OCI-LY7 (cell line): ENCODE measurements at regions not wholly inside any gene's neighbourhood (a gene's known extent, or its start where the extent isn't known, plus 50 kb on each side); places are given as distances from the start of the nearest gene placed in this dataset.

Experiments
- EZH2phosphoT487 ChIP-seq: fragments of 200-600 bp; sonication (generic); IDR thresholded peaks from 2 replicates; pipeline ENCODE4 v1.6.1; 2018; ENCODE audit warnings: low read depth, borderline replicate concordance, mild to moderate bottlenecking, mixed run types, antibody characterized with exemption, low read length, moderate library complexity, mixed read lengths
- TF ChIP-seq, protein P1 (sequence below): fragments of 200-600 bp; sonication (generic); conservative IDR thresholded peaks from 2 replicates; pipeline ENCODE4 v1.5.1; 2014; ENCODE audit warnings: mild to moderate bottlenecking, antibody characterized with exemption, low read length, moderate library complexity, mixed read lengths

- TF ChIP-seq, protein P1, sequence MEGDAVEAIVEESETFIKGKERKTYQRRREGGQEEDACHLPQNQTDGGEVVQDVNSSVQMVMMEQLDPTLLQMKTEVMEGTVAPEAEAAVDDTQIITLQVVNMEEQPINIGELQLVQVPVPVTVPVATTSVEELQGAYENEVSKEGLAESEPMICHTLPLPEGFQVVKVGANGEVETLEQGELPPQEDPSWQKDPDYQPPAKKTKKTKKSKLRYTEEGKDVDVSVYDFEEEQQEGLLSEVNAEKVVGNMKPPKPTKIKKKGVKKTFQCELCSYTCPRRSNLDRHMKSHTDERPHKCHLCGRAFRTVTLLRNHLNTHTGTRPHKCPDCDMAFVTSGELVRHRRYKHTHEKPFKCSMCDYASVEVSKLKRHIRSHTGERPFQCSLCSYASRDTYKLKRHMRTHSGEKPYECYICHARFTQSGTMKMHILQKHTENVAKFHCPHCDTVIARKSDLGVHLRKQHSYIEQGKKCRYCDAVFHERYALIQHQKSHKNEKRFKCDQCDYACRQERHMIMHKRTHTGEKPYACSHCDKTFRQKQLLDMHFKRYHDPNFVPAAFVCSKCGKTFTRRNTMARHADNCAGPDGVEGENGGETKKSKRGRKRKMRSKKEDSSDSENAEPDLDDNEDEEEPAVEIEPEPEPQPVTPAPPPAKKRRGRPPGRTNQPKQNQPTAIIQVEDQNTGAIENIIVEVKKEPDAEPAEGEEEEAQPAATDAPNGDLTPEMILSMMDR = no peak
- TF ChIP-seq EZH2phosphoT487 = no peak
These were observed 84.4 kb downstream of the PLXNA1 start for GRCh38 chr3:127067116-127067910.
